NCI-H345 treated with DMSO at 0.1 percent for 48 hours (cell line): ENCODE measurements at regions not wholly inside any gene's neighbourhood (a gene's known extent, or its start where the extent isn't known, plus 50 kb on each side); places are given as distances from the start of the nearest gene placed in this dataset.

Experiments
- DNase-seq: peaks from one replicate; lab custom pipeline; 2025; ENCODE audit not compliant: unreplicated experiment; lab: John Stamatoyannopoulos, UW

GRCh38 chr21:17903929-17904639, 84.9 kb upstream of the C21orf91 start:
- no peak for DNase-seq

- DNase-seq, result peak; percentile 73
Observed at GRCh38 chr21:17903029-17903806, 84.1 kb upstream of the C21orf91 start.

- peak; percentile 65 for DNase-seq
Observed at GRCh38 chr21:17901458-17902079, 82.4 kb upstream of the C21orf91 start.

GRCh38 chr21:17900990-17901385, 81.8 kb upstream of the C21orf91 start:
- peak; percentile 69 for DNase-seq

GRCh38 chr21:17900281-17900989, 81.3 kb upstream of the C21orf91 start:
- peak; percentile 87 for DNase-seq

- no peak for DNase-seq
Observed at GRCh38 chr21:17889171-17889570, 70.0 kb upstream of the C21orf91 start.

GRCh38 chr21:17869115-17869514, 50.0 kb upstream of the C21orf91 start:
- no peak for DNase-seq
